Left lung (tissue), 4 donors: ENCODE measurements at regions not wholly inside any gene's neighbourhood (a gene's known extent, or its start where the extent isn't known, plus 50 kb on each side); places are given as distances from the start of the nearest gene placed in this dataset.

Experiments
- ATAC-seq: fragments of 200-7000 bp; cut with Tn5 transposase; one replicate; pipeline ENCODE4 v1.9.1; 2020; ENCODE audit warnings: moderate library complexity
- DNase-seq, 4 donors: peaks; one replicate each; pipeline ENCODE4 v3.0.0-alpha.2; 2013 to 2020
- H3K27ac ChIP-seq, 2 donors: fragments of 200-600 bp; sonication (generic) in 1 of 2; one replicate each; pipeline versions ENCODE4 v1.5.0 to v1.8.0; 2020 to 2021
- H3K27me3 ChIP-seq, 2 donors: fragments of 200-600 bp; sonication (generic) in 1 of 2; one replicate each; pipeline versions ENCODE4 v1.5.0 to v1.8.0; 2020 to 2021
- H3K36me3 ChIP-seq, 2 donors: fragments of 200-600 bp; sonication (generic) in 1 of 2; one replicate each; pipeline versions ENCODE4 v1.5.0 to v1.8.0; 2020 to 2021
- H3K4me1 ChIP-seq, 2 donors: fragments of 200-600 bp; one replicate each; pipeline ENCODE4 v1.8.0; 2021
- H3K4me3 ChIP-seq, 2 donors: fragments of 200-600 bp; sonication (generic) in 1 of 2; one replicate each; pipeline versions ENCODE4 v1.5.0 to v1.8.0; 2020 to 2021; ENCODE audit warnings: mild to moderate bottlenecking in 1 of 2
- H3K9me3 ChIP-seq, 2 donors: fragments of 200-600 bp; sonication (generic) in 1 of 2; one replicate each; pipeline versions ENCODE4 v1.5.0 to v1.8.0; 2020 to 2021
- intact Hi-C, 2 donors: fragments of 100-400 bp; cut with DNase I; formaldehyde crosslinking; loops; one replicate each; pipeline versions ENCODE4 v1.11.2 to v1.14.2; 2022
- TF ChIP-seq, protein P1 (sequence below), 2 donors: fragments of 200-600 bp; sonication (generic) in 1 of 2; IDR thresholded peaks; one replicate each; pipeline versions ENCODE4 v1.5.0 to v1.8.0; 2021; ENCODE audit warnings: antibody characterized with exemption in 2 of 2
- donor health status: DM: no; HTN: yes; CAD: no.
- donor health status: DM: no; HTN: no; CAD: no.

DNA sequence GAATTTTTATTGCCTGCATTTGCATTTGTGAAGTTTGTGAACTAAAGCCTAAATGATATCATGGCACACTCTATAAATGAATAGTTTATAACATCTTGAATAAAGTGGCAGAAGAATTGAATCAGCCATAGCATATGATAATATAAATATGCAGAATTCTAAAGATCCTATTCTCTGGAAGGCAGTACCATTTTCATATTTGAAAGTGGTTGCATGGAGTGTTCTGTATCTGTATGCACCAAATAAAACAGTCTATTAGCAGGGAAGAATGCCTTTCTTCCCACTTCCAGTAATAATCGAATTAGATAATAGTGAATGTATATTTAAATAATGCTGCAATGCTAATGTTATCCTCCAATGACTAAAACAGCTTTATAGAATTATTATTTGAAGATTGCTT is 57.9 kb upstream of the TRIM67 start:
- Histone ChIP-seq H3K4me3 (no peak overlapping the region), H3K27me3 (no peaks in the 10 kb centered on the region), H3K27ac (no peak overlapping the region), H3K36me3 (no peaks in the 10 kb centered on the region), H3K4me1 (no peaks in the 10 kb centered on the region), H3K9me3 (no peaks in the 10 kb centered on the region)
- DNase-seq, result no peak
- no peak for ATAC-seq
- TF ChIP-seq, protein P1, sequence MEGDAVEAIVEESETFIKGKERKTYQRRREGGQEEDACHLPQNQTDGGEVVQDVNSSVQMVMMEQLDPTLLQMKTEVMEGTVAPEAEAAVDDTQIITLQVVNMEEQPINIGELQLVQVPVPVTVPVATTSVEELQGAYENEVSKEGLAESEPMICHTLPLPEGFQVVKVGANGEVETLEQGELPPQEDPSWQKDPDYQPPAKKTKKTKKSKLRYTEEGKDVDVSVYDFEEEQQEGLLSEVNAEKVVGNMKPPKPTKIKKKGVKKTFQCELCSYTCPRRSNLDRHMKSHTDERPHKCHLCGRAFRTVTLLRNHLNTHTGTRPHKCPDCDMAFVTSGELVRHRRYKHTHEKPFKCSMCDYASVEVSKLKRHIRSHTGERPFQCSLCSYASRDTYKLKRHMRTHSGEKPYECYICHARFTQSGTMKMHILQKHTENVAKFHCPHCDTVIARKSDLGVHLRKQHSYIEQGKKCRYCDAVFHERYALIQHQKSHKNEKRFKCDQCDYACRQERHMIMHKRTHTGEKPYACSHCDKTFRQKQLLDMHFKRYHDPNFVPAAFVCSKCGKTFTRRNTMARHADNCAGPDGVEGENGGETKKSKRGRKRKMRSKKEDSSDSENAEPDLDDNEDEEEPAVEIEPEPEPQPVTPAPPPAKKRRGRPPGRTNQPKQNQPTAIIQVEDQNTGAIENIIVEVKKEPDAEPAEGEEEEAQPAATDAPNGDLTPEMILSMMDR (IDR thresholded peaks at IDR 0.05), result no peak
- intact Hi-C loops, result no loop called here

DNA sequence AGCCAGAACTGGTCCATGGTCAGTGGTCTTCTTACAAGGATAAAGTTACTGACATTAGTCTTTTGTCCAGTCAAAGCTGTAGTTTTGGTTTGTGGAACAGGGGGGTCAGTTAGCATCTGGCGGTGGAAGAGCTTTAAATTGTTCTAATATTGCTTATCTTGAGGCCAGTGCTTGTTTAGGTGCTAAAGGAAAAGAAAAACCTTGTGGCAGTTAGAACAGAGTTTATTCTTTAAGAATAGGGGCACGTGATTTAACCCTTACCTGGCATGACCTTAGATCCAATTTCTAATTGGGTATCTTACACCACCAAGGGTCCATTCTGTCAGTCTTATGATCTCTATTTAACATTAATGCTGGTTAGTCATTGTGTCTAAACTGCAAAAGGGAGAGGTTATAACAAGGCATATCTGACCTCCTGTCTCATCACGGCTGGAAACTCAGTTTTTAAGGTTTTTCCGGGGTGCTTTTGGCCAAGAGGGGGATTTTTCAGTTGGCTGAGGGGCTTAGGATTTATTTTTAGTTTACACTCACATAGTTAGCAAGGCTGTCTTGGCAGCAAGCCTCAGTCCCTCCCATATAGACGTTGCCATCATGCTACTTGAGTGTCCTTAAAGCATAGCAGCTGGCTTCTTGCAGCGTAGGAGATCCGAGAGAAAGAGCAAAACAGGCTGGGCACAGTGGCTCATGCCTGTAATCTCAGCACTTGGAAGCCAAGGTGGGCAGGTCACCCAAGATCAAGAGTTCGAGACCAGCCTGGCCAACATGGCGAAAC is 60.1 kb upstream of the FAM89A start:
- intact Hi-C loops, result no loop called here
- H3K27ac ChIP-seq, result peak overlapping the region in 1 of 2 donors; percentile 20
- H3K4me1 ChIP-seq, result no peaks in the 10 kb centered on the region
- DNase-seq (peak in 3 of 4 donors; percentile 36 to 97 (median 96)), ATAC-seq (peak; percentile 77)
- TF ChIP-seq, protein P1 (IDR thresholded peaks at IDR 0.05), result no peak
- no peaks in the 10 kb centered on the region for H3K9me3 ChIP-seq
- no peaks in the 10 kb centered on the region for H3K27me3 ChIP-seq
- H3K36me3 ChIP-seq, result no peaks in the 10 kb centered on the region
- no peak overlapping the region for H3K4me3 ChIP-seq

DNA sequence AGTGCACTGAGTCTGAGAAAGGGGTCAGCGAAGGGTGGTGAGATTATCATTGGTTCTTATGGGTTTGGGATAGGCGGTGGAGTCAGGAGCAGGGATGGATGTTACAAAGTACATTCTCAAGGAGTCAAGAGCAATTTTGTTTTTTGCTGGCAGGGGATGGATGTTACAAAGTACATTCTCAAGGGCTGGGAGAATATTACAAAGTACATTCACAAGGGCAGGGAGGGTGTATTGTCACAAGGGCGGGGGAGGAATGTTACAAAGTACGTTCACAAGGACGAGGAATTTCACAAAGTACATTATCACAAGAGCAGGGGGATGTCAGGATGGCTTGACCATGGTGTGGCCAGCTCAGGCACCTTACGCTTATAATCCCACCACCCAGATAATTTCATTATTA is 59.3 kb upstream of the FAM89A start:
- Histone ChIP-seq H3K36me3 (no peaks in the 10 kb centered on the region), H3K27me3 (no peaks in the 10 kb centered on the region), H3K4me1 (no peaks in the 10 kb centered on the region), H3K4me3 (no peak overlapping the region), H3K9me3 (no peaks in the 10 kb centered on the region), H3K27ac (no peak overlapping the region)
- intact Hi-C loops, result no loop called here
- ATAC-seq (no peak), DNase-seq (no peak)
- TF ChIP-seq, protein P1 (IDR thresholded peaks at IDR 0.05), result no peak

DNA sequence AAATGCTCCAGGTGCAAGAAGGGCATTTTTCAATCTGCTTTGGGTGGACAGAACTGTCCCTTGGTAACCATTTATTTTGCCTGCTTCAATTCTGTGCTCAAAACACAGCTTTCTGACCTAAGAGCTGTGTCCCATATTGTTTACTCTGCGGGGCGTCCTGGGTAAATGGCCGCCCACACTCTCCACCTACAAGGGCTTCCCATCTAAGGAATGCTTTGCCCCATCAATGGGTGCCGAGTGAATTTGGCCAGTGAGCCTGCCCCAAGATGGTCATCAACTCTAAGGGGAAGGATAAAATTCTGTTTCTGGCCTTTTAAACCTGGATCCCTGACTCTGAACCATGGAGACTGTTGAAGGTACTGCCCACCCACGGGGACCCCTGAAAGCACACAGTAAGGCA is 55.5 kb upstream of the FAM89A start:
- H3K9me3 ChIP-seq, result no peaks in the 10 kb centered on the region
- H3K36me3 ChIP-seq, result no peaks in the 10 kb centered on the region
- intact Hi-C loops, result no loop called here
- TF ChIP-seq, protein P1 (IDR thresholded peaks at IDR 0.05), result no peak
- H3K4me3 ChIP-seq, result no peak overlapping the region
- DNase-seq (no peak), ATAC-seq (no peak)
- H3K27me3 ChIP-seq, result no peaks in the 10 kb centered on the region
- no peak overlapping the region for H3K27ac ChIP-seq
- H3K4me1 ChIP-seq, result no peaks in the 10 kb centered on the region

DNA sequence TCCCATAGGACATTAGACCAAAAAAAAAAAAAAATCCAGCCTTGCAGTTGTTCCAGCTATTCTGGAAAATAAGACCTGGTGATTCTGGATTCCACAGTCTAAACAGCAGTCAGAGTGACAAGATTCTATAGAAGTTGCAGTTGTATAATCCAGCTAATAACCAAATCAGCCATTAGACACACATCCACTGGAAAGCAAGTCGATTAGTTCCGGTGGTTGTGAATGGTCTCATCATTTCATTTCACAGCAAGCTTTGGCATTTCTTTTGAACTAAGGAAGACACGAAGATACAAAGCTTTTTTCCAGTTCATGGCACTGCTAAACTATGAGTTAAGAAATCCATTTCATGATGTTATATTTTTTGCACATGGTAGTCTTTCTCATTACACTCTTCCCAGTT is 54.4 kb upstream of the FAM89A start:
- Histone ChIP-seq H3K4me1 (no peaks in the 10 kb centered on the region), H3K9me3 (no peaks in the 10 kb centered on the region), H3K27ac (no peak overlapping the region), H3K36me3 (no peaks in the 10 kb centered on the region), H3K27me3 (no peaks in the 10 kb centered on the region), H3K4me3 (no peak overlapping the region)
- no peak for DNase-seq
- intact Hi-C loops, result no loop called here
- ATAC-seq, result no peak
- TF ChIP-seq, protein P1 (IDR thresholded peaks at IDR 0.05), result no peak
